MM.1S (cell line): ENCODE measurements at regions not wholly inside any gene's neighbourhood (a gene's known extent, or its start where the extent isn't known, plus 50 kb on each side); places are given as distances from the start of the nearest gene placed in this dataset.

ENCODE experiments used
- DNase-seq: peaks from one replicate; pipeline ENCODE4 v3.0.0-alpha.2; 2015
- H2AFZ ChIP-seq: fragments of 300-600 bp; sonication (generic); 2 replicates; pipeline ENCODE4 v1.6.0; 2016; ENCODE audit warnings: antibody characterized with exemption, low read length
- H3F3A ChIP-seq: fragments of 300-600 bp; sonication (generic); 2 replicates; pipeline ENCODE4 v1.6.1; 2016; ENCODE audit warnings: mild to moderate bottlenecking, antibody characterized with exemption, low read length, moderate library complexity, mixed read lengths; ENCODE audit not compliant: insufficient read depth
- H3K27ac ChIP-seq: fragments of 300-600 bp; sonication (generic); 2 replicates; pipeline ENCODE4 v1.5.1; 2016; ENCODE audit warnings: mild to moderate bottlenecking, low read length
- H3K27me3 ChIP-seq: fragments of 300-600 bp; sonication (generic); replicated peaks from 2 replicates; pipeline ENCODE4 v1.6.0; 2016; ENCODE audit warnings: low read length; ENCODE audit not compliant: insufficient read depth
- H3K36me3 ChIP-seq: fragments of 300-600 bp; sonication (generic); replicated peaks from 2 replicates; pipeline ENCODE4 v1.6.1; 2016; ENCODE audit warnings: mild to moderate bottlenecking, low read length, mixed read lengths; ENCODE audit not compliant: insufficient read depth
- H3K4me1 ChIP-seq: fragments of 300-600 bp; sonication (generic); 2 replicates; pipeline ENCODE4 v1.6.1; 2016; ENCODE audit warnings: low read length, mixed read lengths
- H3K4me2 ChIP-seq: fragments of 300-600 bp; sonication (generic); 2 replicates; pipeline ENCODE4 v1.6.0; 2016; ENCODE audit warnings: low read depth, low read length
- H3K4me3 ChIP-seq: fragments of 300-600 bp; sonication (generic); 2 replicates; pipeline ENCODE4 v1.5.1; 2016; ENCODE audit warnings: low read length, mixed read lengths
- H3K79me2 ChIP-seq: fragments of 300-600 bp; sonication (generic); 2 replicates; pipeline ENCODE4 v1.6.1; 2016; ENCODE audit warnings: mixed run types, low read length, mixed read lengths
- H3K9ac ChIP-seq: fragments of 300-600 bp; sonication (generic); 2 replicates; pipeline ENCODE4 v1.6.1; 2016; ENCODE audit warnings: low read length, mixed read lengths
- H3K9me2 ChIP-seq: fragments of 300-600 bp; sonication (generic); replicated peaks from 2 replicates; pipeline ENCODE4 v1.6.1; 2016; ENCODE audit warnings: mild to moderate bottlenecking, low read length, mixed read lengths; ENCODE audit not compliant: insufficient read depth
- H3K9me3 ChIP-seq: fragments of 300-600 bp; sonication (generic); replicated peaks from 2 replicates; pipeline ENCODE4 v1.6.1; 2016; ENCODE audit warnings: mild to moderate bottlenecking, low read length, mixed read lengths; ENCODE audit not compliant: insufficient read depth
- H4K20me1 ChIP-seq: fragments of 300-600 bp; sonication (generic); 2 replicates; pipeline ENCODE4 v1.6.1; 2016; ENCODE audit warnings: mild to moderate bottlenecking, low read length, moderate library complexity, mixed read lengths; ENCODE audit not compliant: insufficient read depth
- CTCF ChIP-seq: fragments of 300-600 bp; sonication (generic); IDR thresholded peaks from 2 replicates; pipeline ENCODE4 v1.5.1; 2016; ENCODE audit warnings: antibody characterized with exemption, low read length, mixed read lengths
- EZH2 ChIP-seq: fragments of 300-600 bp; sonication (generic); optimal IDR thresholded peaks from 2 replicates; pipeline ENCODE3; 2017; ENCODE audit warnings: low read depth, mild to moderate bottlenecking, antibody characterized with exemption, low read length, mixed read lengths
- EZH2phosphoT487 ChIP-seq: fragments of 300-600 bp; sonication (generic); IDR thresholded peaks from 2 replicates; pipeline ENCODE4 v1.6.1; 2018; ENCODE audit warnings: antibody characterized with exemption, low read length

GRCh38 chr3:115512565-115513415 lies 110.5 kb upstream of the GAP43 start:
- Histone ChIP-seq H3K9me2 (no peaks in the 10 kb centered on the region), H3K36me3 (no peaks in the 10 kb centered on the region), H3K4me1 (no peaks in the 10 kb centered on the region), H3K4me2 (no peak overlapping the region), H3K9ac (no peak overlapping the region), H3F3A (no peaks in the 10 kb centered on the region), H3K79me2 (no peaks in the 10 kb centered on the region), H2AFZ (no peak overlapping the region), H4K20me1 (no peaks in the 10 kb centered on the region), H3K27me3 (no peaks in the 10 kb centered on the region), H3K4me3 (no peak overlapping the region), H3K27ac (no peak overlapping the region), H3K9me3 (no peaks in the 10 kb centered on the region)
- DNase-seq, result no peak
- TF ChIP-seq EZH2phosphoT487 (no peak), CTCF (no peak), EZH2 (no peak)

GRCh38 chr3:115513416-115513800 lies 109.9 kb upstream of the GAP43 start:
- no peaks in the 10 kb centered on the region for H3K9me2 ChIP-seq
- DNase-seq, result no peak
- no peaks in the 10 kb centered on the region for H3K9me3 ChIP-seq
- no peaks in the 10 kb centered on the region for H3K27me3 ChIP-seq
- no peaks in the 10 kb centered on the region for H3K79me2 ChIP-seq
- no peaks in the 10 kb centered on the region for H4K20me1 ChIP-seq
- H3K4me1 ChIP-seq, result no peaks in the 10 kb centered on the region
- no peak overlapping the region for H3K4me2 ChIP-seq
- H3K27ac ChIP-seq, result no peak overlapping the region
- H3K36me3 ChIP-seq, result no peaks in the 10 kb centered on the region
- H2AFZ ChIP-seq, result no peak overlapping the region
- H3F3A ChIP-seq, result no peaks in the 10 kb centered on the region
- H3K9ac ChIP-seq, result no peak overlapping the region
- TF ChIP-seq EZH2phosphoT487 (no peak), CTCF (no peak), EZH2 (no peak)
- H3K4me3 ChIP-seq, result no peak overlapping the region

- no peak overlapping the region for H3K27ac ChIP-seq
- no peaks in the 10 kb centered on the region for H3K9me2 ChIP-seq
- H3K4me2 ChIP-seq, result no peak overlapping the region
These were observed 105.8 kb upstream of the GAP43 start for GRCh38 chr3:115517457-115518050.

More at GRCh38 chr3:115517457-115518050, 105.8 kb upstream of the GAP43 start:
- Histone ChIP-seq H4K20me1 (no peaks in the 10 kb centered on the region), H3F3A (no peaks in the 10 kb centered on the region), H3K9ac (no peak overlapping the region), H3K4me3 (no peak overlapping the region), H3K79me2 (no peaks in the 10 kb centered on the region), H3K27me3 (no peaks in the 10 kb centered on the region), H3K4me1 (no peaks in the 10 kb centered on the region), H2AFZ (no peak overlapping the region), H3K9me3 (no peaks in the 10 kb centered on the region), H3K36me3 (no peaks in the 10 kb centered on the region)
- no peak for TF ChIP-seq EZH2
- DNase-seq, result no peak
